PFSK-1 (cell line): ENCODE measurements at regions not wholly inside any gene's neighbourhood (a gene's known extent, or its start where the extent isn't known, plus 50 kb on each side); places are given as distances from the start of the nearest gene placed in this dataset.

ENCODE experiments used
- FOXP2 ChIP-seq: optimal IDR thresholded peaks from 2 replicates; pipeline ENCODE3; 2011; ENCODE audit warnings: borderline replicate concordance, control low read depth, inconsistent platforms; ENCODE audit not compliant: insufficient read depth; ENCODE audit errors: extremely low read length, extremely low read depth
- POLR2AphosphoS5 ChIP-seq: IDR thresholded peaks from 2 replicates; pipeline ENCODE4 v1.6.1; 2012; ENCODE audit warnings: low read depth, mild to moderate bottlenecking, control low read depth, low read length, moderate library complexity
- SIN3A ChIP-seq: IDR thresholded peaks from 2 replicates; pipeline ENCODE4 v1.6.1; 2012; ENCODE audit warnings: mild to moderate bottlenecking, low read length, moderate library complexity, borderline replicate concordance; ENCODE audit not compliant: insufficient read depth
- TAF1 ChIP-seq: IDR thresholded peaks from 2 replicates; pipeline ENCODE4 v1.6.1; 2012; ENCODE audit warnings: low read length, control low read depth, borderline replicate concordance; ENCODE audit not compliant: insufficient read depth
- TF ChIP-seq, protein P1 (sequence below), 2 experiments: IDR thresholded peaks; 2 replicates each; pipeline versions ENCODE4 v1.6.1 to v1.8.0; 2011 to 2012; ENCODE audit warnings: low read depth in 2 of 2, low read length in 2 of 2, control low read depth in 1 of 2, inconsistent platforms in 1 of 2, mild to moderate bottlenecking in 1 of 2, moderate library complexity in 1 of 2; ENCODE audit not compliant: insufficient read depth in 1 of 2

DNA sequence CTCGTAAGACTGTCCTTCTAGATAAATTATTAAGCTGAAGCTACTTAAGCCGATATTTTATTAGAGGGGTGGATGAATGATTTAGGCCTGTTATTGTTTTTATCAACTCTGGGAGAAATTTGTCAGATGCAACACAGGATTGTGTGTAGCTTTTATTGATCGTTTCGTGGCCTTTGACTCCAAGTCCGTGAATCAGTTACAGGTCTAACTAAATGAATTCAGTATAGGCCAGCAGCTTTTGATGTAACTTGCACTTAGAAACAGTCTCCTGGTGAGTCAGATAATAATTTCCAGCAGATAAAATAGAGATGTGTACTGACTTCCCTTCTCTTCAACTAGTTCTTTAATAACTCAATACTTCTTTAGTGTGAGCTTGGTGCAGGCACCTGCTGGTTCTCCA is 341.7 kb upstream of the SMIM30 start:
- TF ChIP-seq TAF1, result no peak
- no peak for TF ChIP-seq SIN3A
- no peak for TF ChIP-seq FOXP2
- TF ChIP-seq, protein P1, sequence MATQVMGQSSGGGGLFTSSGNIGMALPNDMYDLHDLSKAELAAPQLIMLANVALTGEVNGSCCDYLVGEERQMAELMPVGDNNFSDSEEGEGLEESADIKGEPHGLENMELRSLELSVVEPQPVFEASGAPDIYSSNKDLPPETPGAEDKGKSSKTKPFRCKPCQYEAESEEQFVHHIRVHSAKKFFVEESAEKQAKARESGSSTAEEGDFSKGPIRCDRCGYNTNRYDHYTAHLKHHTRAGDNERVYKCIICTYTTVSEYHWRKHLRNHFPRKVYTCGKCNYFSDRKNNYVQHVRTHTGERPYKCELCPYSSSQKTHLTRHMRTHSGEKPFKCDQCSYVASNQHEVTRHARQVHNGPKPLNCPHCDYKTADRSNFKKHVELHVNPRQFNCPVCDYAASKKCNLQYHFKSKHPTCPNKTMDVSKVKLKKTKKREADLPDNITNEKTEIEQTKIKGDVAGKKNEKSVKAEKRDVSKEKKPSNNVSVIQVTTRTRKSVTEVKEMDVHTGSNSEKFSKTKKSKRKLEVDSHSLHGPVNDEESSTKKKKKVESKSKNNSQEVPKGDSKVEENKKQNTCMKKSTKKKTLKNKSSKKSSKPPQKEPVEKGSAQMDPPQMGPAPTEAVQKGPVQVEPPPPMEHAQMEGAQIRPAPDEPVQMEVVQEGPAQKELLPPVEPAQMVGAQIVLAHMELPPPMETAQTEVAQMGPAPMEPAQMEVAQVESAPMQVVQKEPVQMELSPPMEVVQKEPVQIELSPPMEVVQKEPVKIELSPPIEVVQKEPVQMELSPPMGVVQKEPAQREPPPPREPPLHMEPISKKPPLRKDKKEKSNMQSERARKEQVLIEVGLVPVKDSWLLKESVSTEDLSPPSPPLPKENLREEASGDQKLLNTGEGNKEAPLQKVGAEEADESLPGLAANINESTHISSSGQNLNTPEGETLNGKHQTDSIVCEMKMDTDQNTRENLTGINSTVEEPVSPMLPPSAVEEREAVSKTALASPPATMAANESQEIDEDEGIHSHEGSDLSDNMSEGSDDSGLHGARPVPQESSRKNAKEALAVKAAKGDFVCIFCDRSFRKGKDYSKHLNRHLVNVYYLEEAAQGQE (IDR thresholded peaks at IDR 0.05; ENCODE audit: insufficient read depth in 1 of 2, low read depth in 2 of 2, low read length in 2 of 2), result no peak
- TF ChIP-seq POLR2AphosphoS5, result no peak

DNA sequence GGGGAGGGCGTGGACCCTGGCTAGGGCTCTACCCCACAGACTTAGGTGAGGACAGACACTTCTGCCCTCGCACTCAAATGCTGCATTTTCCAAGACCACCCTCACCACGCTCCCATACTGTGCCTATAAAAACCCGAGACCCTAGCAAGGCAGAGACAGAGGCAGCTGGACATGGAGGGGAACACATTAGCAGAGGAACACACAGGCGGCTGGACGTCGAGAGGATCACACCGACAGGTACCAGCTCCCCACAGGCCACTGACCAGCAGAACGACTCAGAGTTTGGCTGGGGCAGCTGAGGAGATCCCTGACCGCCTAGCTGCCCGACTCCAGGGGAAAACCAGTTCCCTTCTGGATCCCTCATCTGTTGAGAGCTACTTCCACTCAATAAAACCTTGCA is 338.2 kb upstream of the SMIM30 start:
- TF ChIP-seq SIN3A (no peak), TAF1 (no peak), FOXP2 (no peak), POLR2AphosphoS5 (no peak)
- TF ChIP-seq, protein P1 (IDR thresholded peaks at IDR 0.05; ENCODE audit: insufficient read depth in 1 of 2, low read depth in 2 of 2, low read length in 2 of 2), result no peak

- TF ChIP-seq POLR2AphosphoS5 (no peak), FOXP2 (no peak), TAF1 (no peak), SIN3A (no peak)
- TF ChIP-seq, protein P1 (IDR thresholded peaks at IDR 0.05; ENCODE audit: insufficient read depth in 1 of 2, low read depth in 2 of 2, low read length in 2 of 2), result no peak
Observed at GRCh38 chr7:113454597-113455169, 336.3 kb upstream of the SMIM30 start.

DNA sequence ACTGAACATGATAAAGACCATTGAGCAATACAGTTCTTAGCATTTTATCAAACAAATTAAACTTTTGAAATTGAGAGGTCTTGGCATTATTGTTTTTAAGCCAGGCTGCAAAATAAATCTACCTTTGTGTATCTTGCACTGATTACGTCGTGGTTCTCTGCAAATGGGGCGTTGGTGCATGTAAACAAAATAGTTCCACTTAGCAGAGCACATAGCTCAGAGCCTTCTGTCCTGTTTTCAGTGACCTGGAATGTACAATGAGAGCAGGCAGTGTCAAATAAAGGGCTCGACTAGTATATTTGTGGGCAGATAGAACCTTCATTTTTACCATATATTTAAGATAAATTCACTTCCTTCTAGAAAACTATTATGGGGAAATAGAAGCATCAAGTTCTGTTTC is 333.9 kb upstream of the SMIM30 start:
- no peak for TF ChIP-seq POLR2AphosphoS5
- TF ChIP-seq, protein P1 (IDR thresholded peaks at IDR 0.05; ENCODE audit: insufficient read depth in 1 of 2, low read depth in 2 of 2, low read length in 2 of 2), result no peak
- no peak for TF ChIP-seq TAF1
- TF ChIP-seq SIN3A, result no peak
- no peak for TF ChIP-seq FOXP2
